Karpas-422 (cell line): ENCODE measurements at regions not wholly inside any gene's neighbourhood (a gene's known extent, or its start where the extent isn't known, plus 50 kb on each side); places are given as distances from the start of the nearest gene placed in this dataset.

ENCODE experiments used
- DNase-seq: peaks from one replicate; pipeline ENCODE4 v3.0.0-alpha.2; 2015
- H2AFZ ChIP-seq: fragments of 200-600 bp; sonication (generic); 2 replicates; pipeline ENCODE4 v1.6.1; 2014; ENCODE audit warnings: antibody characterized with exemption, low read length, mixed read lengths
- H3K27ac ChIP-seq: fragments of 200-600 bp; sonication (generic); 2 replicates; pipeline ENCODE4 v1.5.1; 2014; ENCODE audit warnings: mild to moderate bottlenecking, low read length, moderate library complexity
- H3K27me3 ChIP-seq: fragments of 200-600 bp; sonication (generic); 2 replicates; pipeline ENCODE4 v1.6.1; 2014; ENCODE audit warnings: low read length, mixed read lengths
- H3K36me3 ChIP-seq: fragments of 200-600 bp; sonication (generic); 2 replicates; pipeline ENCODE4 v1.6.1; 2014; ENCODE audit warnings: low read length, mixed read lengths; ENCODE audit not compliant: insufficient read depth
- H3K4me1 ChIP-seq: fragments of 200-600 bp; sonication (generic); 2 replicates; pipeline ENCODE4 v1.6.1; 2014; ENCODE audit warnings: mild to moderate bottlenecking, low read length, mixed read lengths
- H3K4me2 ChIP-seq: fragments of 200-600 bp; sonication (generic); 2 replicates; pipeline ENCODE4 v1.6.1; 2014; ENCODE audit warnings: low read length, low read depth, mild to moderate bottlenecking; ENCODE audit not compliant: poor library complexity, severe bottlenecking
- H3K4me3 ChIP-seq: fragments of 200-600 bp; sonication (generic); 2 replicates; pipeline ENCODE4 v1.5.1; 2014; ENCODE audit warnings: mild to moderate bottlenecking, antibody characterized with exemption, low read length, mixed read lengths
- H3K79me2 ChIP-seq: fragments of 200-600 bp; sonication (generic); 2 replicates; pipeline ENCODE4 v1.6.1; 2014; ENCODE audit warnings: mild to moderate bottlenecking, low read length, mixed read lengths
- H3K9ac ChIP-seq: fragments of 200-600 bp; sonication (generic); 2 replicates; pipeline ENCODE4 v1.6.0; 2014; ENCODE audit warnings: low read length
- H3K9me2 ChIP-seq: fragments of 200-600 bp; sonication (generic), shearing (Covaris generic); replicated peaks from 2 replicates; pipeline ENCODE4 v1.6.0; 2014; ENCODE audit warnings: mild to moderate bottlenecking, low read length, moderate library complexity; ENCODE audit not compliant: insufficient read depth
- H3K9me3 ChIP-seq: fragments of 300-700, 200-600 bp; sonication (generic); 2 replicates; pipeline ENCODE4 v1.6.1; 2014; ENCODE audit warnings: low read length, mixed read lengths
- H4K20me1 ChIP-seq: fragments of 200-600 bp; sonication (generic); 2 replicates; pipeline ENCODE4 v1.6.1; 2014; ENCODE audit warnings: mild to moderate bottlenecking, antibody characterized with exemption, low read length, low read depth; ENCODE audit not compliant: insufficient read depth

- no peak overlapping the region for H3K4me3 ChIP-seq
- H3K27ac ChIP-seq, result no peak overlapping the region
- no peaks in the 10 kb centered on the region for H3K4me1 ChIP-seq
- H3K9ac ChIP-seq, result no peak overlapping the region
- H3K27me3 ChIP-seq, result no peaks in the 10 kb centered on the region
- H3K79me2 ChIP-seq, result no peaks in the 10 kb centered on the region
- no peaks in the 10 kb centered on the region for H3K9me2 ChIP-seq
- H3K36me3 ChIP-seq, result no peaks in the 10 kb centered on the region
- H3K9me3 ChIP-seq, result no peaks in the 10 kb centered on the region
- no peak for DNase-seq
- no peak overlapping the region for H2AFZ ChIP-seq
- H4K20me1 ChIP-seq, result no peaks in the 10 kb centered on the region
- no peak overlapping the region for H3K4me2 ChIP-seq
These were observed 358.3 kb upstream of the TPM1 start for GRCh38 chr15:62684123-62684808.

GRCh38 chr15:62691008-62691407 lies 351.5 kb upstream of the TPM1 start:
- no peaks in the 10 kb centered on the region for H3K4me1 ChIP-seq
- no peak overlapping the region for H3K4me3 ChIP-seq
- no peak overlapping the region for H3K27ac ChIP-seq
- 0 out of 2 replicates have a peak, but pooled peaks cover 3% of the 10 kb centered on the region for H4K20me1 ChIP-seq
- no peaks in the 10 kb centered on the region for H3K79me2 ChIP-seq
- H3K36me3 ChIP-seq, result no peaks in the 10 kb centered on the region
- H3K9me3 ChIP-seq, result no peaks in the 10 kb centered on the region
- no peaks in the 10 kb centered on the region for H3K9me2 ChIP-seq
- no peak overlapping the region for H3K9ac ChIP-seq
- H3K27me3 ChIP-seq, result no peaks in the 10 kb centered on the region
- no peak overlapping the region for H2AFZ ChIP-seq
- no peak overlapping the region for H3K4me2 ChIP-seq
- no peak for DNase-seq

- DNase-seq, result no peak
- no peaks in the 10 kb centered on the region for H3K9me3 ChIP-seq
- no peak overlapping the region for H3K27ac ChIP-seq
- 0 out of 2 replicates have a peak, but pooled peaks cover 3% of the 10 kb centered on the region for H4K20me1 ChIP-seq
- H3K9ac ChIP-seq, result no peak overlapping the region
- no peak overlapping the region for H2AFZ ChIP-seq
- H3K4me2 ChIP-seq, result no peak overlapping the region
- H3K36me3 ChIP-seq, result no peaks in the 10 kb centered on the region
- H3K4me3 ChIP-seq, result no peak overlapping the region
- no peaks in the 10 kb centered on the region for H3K79me2 ChIP-seq
- peaks cover 12% of the 10 kb centered on the region for H3K4me1 ChIP-seq
- no peaks in the 10 kb centered on the region for H3K9me2 ChIP-seq
- H3K27me3 ChIP-seq, result no peaks in the 10 kb centered on the region
These were observed 344.9 kb upstream of the TPM1 start for GRCh38 chr15:62697636-62698035.

- H3K9me3 ChIP-seq, result no peaks in the 10 kb centered on the region
- no peak overlapping the region for H3K9ac ChIP-seq
- 0 out of 2 replicates have a peak, but pooled peaks cover 3% of the 10 kb centered on the region for H4K20me1 ChIP-seq
- peaks cover 12% of the 10 kb centered on the region for H3K4me1 ChIP-seq
- H3K9me2 ChIP-seq, result no peaks in the 10 kb centered on the region
- H3K4me2 ChIP-seq, result no peak overlapping the region
- DNase-seq, result no peak
- no peak overlapping the region for H2AFZ ChIP-seq
- H3K36me3 ChIP-seq, result no peaks in the 10 kb centered on the region
- no peaks in the 10 kb centered on the region for H3K27me3 ChIP-seq
- no peak overlapping the region for H3K4me3 ChIP-seq
- no peaks in the 10 kb centered on the region for H3K79me2 ChIP-seq
- no peak overlapping the region for H3K27ac ChIP-seq
These were observed 343.9 kb upstream of the TPM1 start for GRCh38 chr15:62698646-62699045.

- Histone ChIP-seq H3K36me3 (no peaks in the 10 kb centered on the region), H3K9ac (no peak overlapping the region), H3K27ac (no peak overlapping the region), H3K9me3 (no peaks in the 10 kb centered on the region), H3K4me2 (no peak overlapping the region), H4K20me1 (no peaks in the 10 kb centered on the region), H3K27me3 (no peaks in the 10 kb centered on the region), H3K4me1 (no peaks in the 10 kb centered on the region), H2AFZ (no peak overlapping the region), H3K79me2 (no peaks in the 10 kb centered on the region), H3K9me2 (no peaks in the 10 kb centered on the region), H3K4me3 (no peak overlapping the region)
- no peak for DNase-seq
These were observed 336.2 kb upstream of the TPM1 start for GRCh38 chr15:62706317-62706716.

GRCh38 chr15:62708470-62708869 lies 334.1 kb upstream of the TPM1 start:
- Histone ChIP-seq H2AFZ (no peak overlapping the region), H3K79me2 (no peaks in the 10 kb centered on the region)

GRCh38 chr15:62709261-62709660 lies 333.3 kb upstream of the TPM1 start:
- H3K36me3 ChIP-seq, result no peaks in the 10 kb centered on the region
- no peak overlapping the region for H3K4me2 ChIP-seq
- DNase-seq, result no peak
- no peaks in the 10 kb centered on the region for H3K79me2 ChIP-seq
- H3K4me3 ChIP-seq, result no peak overlapping the region
- H3K9me2 ChIP-seq, result no peaks in the 10 kb centered on the region
- no peaks in the 10 kb centered on the region for H3K9me3 ChIP-seq
- no peaks in the 10 kb centered on the region for H3K27me3 ChIP-seq
- no peak overlapping the region for H2AFZ ChIP-seq
- H3K4me1 ChIP-seq, result no peaks in the 10 kb centered on the region
- no peak overlapping the region for H3K27ac ChIP-seq
- no peak overlapping the region for H3K9ac ChIP-seq
- H4K20me1 ChIP-seq, result no peaks in the 10 kb centered on the region

More at GRCh38 chr15:62708470-62708869, 334.1 kb upstream of the TPM1 start:
- Histone ChIP-seq H3K27me3 (no peaks in the 10 kb centered on the region), H3K36me3 (no peaks in the 10 kb centered on the region), H3K4me3 (no peak overlapping the region), H3K9ac (no peak overlapping the region), H3K27ac (no peak overlapping the region), H3K9me2 (no peaks in the 10 kb centered on the region), H3K4me2 (no peak overlapping the region), H3K9me3 (no peaks in the 10 kb centered on the region), H4K20me1 (no peaks in the 10 kb centered on the region), H3K4me1 (no peaks in the 10 kb centered on the region)
- no peak for DNase-seq

- no peak for DNase-seq
- no peak overlapping the region for H3K9ac ChIP-seq
- H3K36me3 ChIP-seq, result no peaks in the 10 kb centered on the region
- H2AFZ ChIP-seq, result no peak overlapping the region
- H3K4me1 ChIP-seq, result no peaks in the 10 kb centered on the region
- H3K27ac ChIP-seq, result no peak overlapping the region
- no peaks in the 10 kb centered on the region for H3K9me3 ChIP-seq
- no peak overlapping the region for H3K4me2 ChIP-seq
- H4K20me1 ChIP-seq, result no peaks in the 10 kb centered on the region
- no peaks in the 10 kb centered on the region for H3K79me2 ChIP-seq
- H3K27me3 ChIP-seq, result no peaks in the 10 kb centered on the region
- H3K9me2 ChIP-seq, result no peaks in the 10 kb centered on the region
- no peak overlapping the region for H3K4me3 ChIP-seq
These were observed 330.7 kb upstream of the TPM1 start for GRCh38 chr15:62711691-62712454.
